Activated CD8-positive, alpha-beta T cell treated with anti-CD3 and anti-CD28 coated beads for 36 hours (primary cell): ENCODE measurements at regions not wholly inside any gene's neighbourhood (a gene's known extent, or its start where the extent isn't known, plus 50 kb on each side); places are given as distances from the start of the nearest gene placed in this dataset.
"Not testable (repeated sequence)": the region's sequence is repeated elsewhere in the genome, so short reads cannot be mapped to it uniquely, and the experiment has no call there.

ENCODE experiments used
- ATAC-seq: fragments of 200-7000 bp; cut with Tn5 transposase; one replicate; pipeline ENCODE4 v1.10.0; 2021; ENCODE audit warnings: mild to moderate bottlenecking, moderate library complexity
- CTCF ChIA-PET: fragments of 350-600 bp; sonication (Branson Sonifier 250); formaldehyde crosslinking; loops from one replicate; lab custom pipeline; 2021; ENCODE audit warnings: antibody characterized with exemption; lab: Charles Lee
- POLR2A ChIA-PET: fragments of 350-600 bp; sonication (Branson Sonifier 250); formaldehyde crosslinking; loops from one replicate; lab custom pipeline; 2021; ENCODE audit warnings: antibody characterized with exemption; lab: Charles Lee
- DNase-seq: peaks from one replicate; pipeline ENCODE4 v3.0.0-alpha.2; 2020
- H3K27ac Mint-ChIP-seq: one replicate; pipeline ENCODE4 v1.8.0; 2021; ENCODE audit warnings: mild to moderate bottlenecking, mixed read lengths
- H3K27me3 Mint-ChIP-seq: one replicate; pipeline ENCODE4 v1.8.0; 2021; ENCODE audit warnings: mixed read lengths
- H3K36me3 Mint-ChIP-seq: one replicate; pipeline ENCODE4 v1.8.0; 2021; ENCODE audit warnings: low read depth, mixed read lengths
- H3K4me1 Mint-ChIP-seq: one replicate; pipeline ENCODE4 v1.8.0; 2021; ENCODE audit warnings: low read depth, mixed read lengths
- H3K4me3 Mint-ChIP-seq: one replicate; pipeline ENCODE4 v1.8.0; 2021; ENCODE audit warnings: mild to moderate bottlenecking, moderate library complexity, mixed read lengths
- H3K9me3 Mint-ChIP-seq: one replicate; pipeline ENCODE4 v1.8.0; 2021; ENCODE audit warnings: mixed read lengths
- intact Hi-C: fragments of 100-400 bp; cut with micrococcal nuclease; formaldehyde crosslinking; loops from one replicate; pipeline ENCODE4 v1.10.0; 2022
- TF ChIP-seq, protein P1 (sequence below): fragments of 200-600 bp; IDR thresholded peaks from one replicate; pipeline ENCODE4 v1.8.0; 2022; ENCODE audit warnings: antibody characterized with exemption, mild to moderate bottlenecking

DNA sequence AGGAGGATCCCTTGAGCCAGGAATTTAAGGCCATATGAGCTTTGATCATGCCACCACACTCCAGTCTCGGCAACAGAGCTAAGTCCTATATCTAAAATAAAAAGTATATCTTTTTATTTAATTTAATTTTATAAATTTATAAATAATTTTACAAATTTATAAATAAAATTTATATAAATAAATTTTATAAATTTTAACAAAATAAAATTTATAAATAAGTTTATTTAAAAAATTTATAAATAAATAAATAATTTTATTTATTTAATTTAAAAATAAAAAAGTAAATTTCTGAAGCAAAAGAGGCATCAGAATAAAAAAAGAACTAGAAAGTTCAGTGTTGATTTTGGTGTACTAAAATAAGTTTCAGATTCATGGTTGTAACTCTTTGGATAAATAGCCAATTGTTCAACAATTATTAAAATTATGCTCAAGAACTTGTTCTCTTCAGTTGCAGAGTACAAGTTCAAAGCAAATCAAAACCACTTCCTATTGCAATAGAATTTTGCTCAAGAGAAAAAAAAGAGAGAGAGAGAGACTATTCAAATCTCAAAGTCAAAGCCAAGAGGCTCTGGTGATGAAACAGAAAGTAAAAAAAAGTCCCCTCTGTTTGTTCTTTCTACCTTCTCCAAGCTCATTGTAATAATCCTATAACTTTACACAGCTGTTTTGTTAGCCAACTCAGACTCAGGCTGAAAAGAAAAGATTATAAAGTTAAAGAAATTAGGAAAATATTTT is 547.5 kb upstream of the ADGRB3 start:
- no peak overlapping the region for H3K4me3 Mint-ChIP-seq
- no peaks in the 10 kb centered on the region for H3K4me1 Mint-ChIP-seq
- H3K27ac Mint-ChIP-seq, result no peak overlapping the region
- peaks cover 12% of the 10 kb centered on the region for H3K9me3 Mint-ChIP-seq
- POLR2A ChIA-PET, result no interaction called here
- intact Hi-C loops, result no loop called here
- no peaks in the 10 kb centered on the region for H3K36me3 Mint-ChIP-seq
- TF ChIP-seq, protein P1, sequence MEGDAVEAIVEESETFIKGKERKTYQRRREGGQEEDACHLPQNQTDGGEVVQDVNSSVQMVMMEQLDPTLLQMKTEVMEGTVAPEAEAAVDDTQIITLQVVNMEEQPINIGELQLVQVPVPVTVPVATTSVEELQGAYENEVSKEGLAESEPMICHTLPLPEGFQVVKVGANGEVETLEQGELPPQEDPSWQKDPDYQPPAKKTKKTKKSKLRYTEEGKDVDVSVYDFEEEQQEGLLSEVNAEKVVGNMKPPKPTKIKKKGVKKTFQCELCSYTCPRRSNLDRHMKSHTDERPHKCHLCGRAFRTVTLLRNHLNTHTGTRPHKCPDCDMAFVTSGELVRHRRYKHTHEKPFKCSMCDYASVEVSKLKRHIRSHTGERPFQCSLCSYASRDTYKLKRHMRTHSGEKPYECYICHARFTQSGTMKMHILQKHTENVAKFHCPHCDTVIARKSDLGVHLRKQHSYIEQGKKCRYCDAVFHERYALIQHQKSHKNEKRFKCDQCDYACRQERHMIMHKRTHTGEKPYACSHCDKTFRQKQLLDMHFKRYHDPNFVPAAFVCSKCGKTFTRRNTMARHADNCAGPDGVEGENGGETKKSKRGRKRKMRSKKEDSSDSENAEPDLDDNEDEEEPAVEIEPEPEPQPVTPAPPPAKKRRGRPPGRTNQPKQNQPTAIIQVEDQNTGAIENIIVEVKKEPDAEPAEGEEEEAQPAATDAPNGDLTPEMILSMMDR, result no peak
- DNase-seq (no peak), ATAC-seq (no peak)
- CTCF ChIA-PET, result interaction anchor here (1.0 to 1.2 kb wide), 2 partner anchors 22 to 27 kb away, joined by 3 read pairs; no protein-coding TSS in a partner anchor
- H3K27me3 Mint-ChIP-seq, result no peaks in the 10 kb centered on the region

DNA sequence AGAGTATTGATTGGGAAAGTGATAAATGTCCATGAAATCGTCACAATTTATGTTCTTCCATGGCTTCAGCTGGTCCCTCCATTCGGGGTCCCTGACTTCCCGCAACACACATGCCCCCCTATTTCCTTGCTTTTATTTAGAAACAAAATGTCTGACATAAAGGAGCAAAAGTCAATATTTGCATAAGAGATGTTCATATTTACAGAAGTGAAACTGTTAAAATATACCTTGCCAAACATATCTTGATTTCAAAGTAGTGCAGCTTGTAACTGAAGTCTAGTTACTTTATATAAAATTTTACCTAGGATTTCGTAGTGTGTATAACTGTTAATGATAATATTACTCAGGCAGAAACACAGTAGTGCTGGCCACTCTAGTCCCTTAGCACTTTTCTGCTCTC is 548.9 kb upstream of the ADGRB3 start:
- no peaks in the 10 kb centered on the region for H3K4me1 Mint-ChIP-seq
- no peaks in the 10 kb centered on the region for H3K36me3 Mint-ChIP-seq
- DNase-seq (no peak), ATAC-seq (no peak)
- intact Hi-C loops, result no loop called here
- TF ChIP-seq, protein P1, result no peak
- H3K4me3 Mint-ChIP-seq, result no peak overlapping the region
- H3K9me3 Mint-ChIP-seq, result peaks cover 10% of the 10 kb centered on the region
- ChIA-PET CTCF (no interaction called here), POLR2A (no interaction called here)
- no peak overlapping the region for H3K27ac Mint-ChIP-seq
- no peaks in the 10 kb centered on the region for H3K27me3 Mint-ChIP-seq

DNA sequence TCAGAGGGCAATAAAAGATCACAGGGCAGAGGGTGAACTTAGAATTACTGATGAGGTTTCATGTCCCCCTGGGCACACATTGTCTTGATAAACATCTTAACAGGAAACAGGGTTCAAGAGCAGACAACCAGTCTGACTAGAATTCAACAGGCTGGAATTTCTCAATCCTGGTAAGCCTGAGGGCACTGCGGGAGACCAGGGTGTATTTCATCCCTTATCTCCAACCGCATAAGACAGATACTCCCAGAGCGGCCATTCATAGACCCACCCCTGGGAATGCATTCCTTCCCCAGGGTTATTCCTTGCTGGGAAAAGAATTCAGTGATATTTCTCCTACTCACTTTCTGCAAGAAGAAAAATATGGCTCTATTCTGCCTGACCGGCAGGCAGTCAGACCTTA is 549.5 kb upstream of the ADGRB3 start:
- ATAC-seq, CTCF ChIA-PET, H3K4me1 Mint-ChIP-seq, H3K9me3 Mint-ChIP-seq, H3K27me3 Mint-ChIP-seq, POLR2A ChIA-PET, intact Hi-C loops, H3K27ac Mint-ChIP-seq, H3K36me3 Mint-ChIP-seq, DNase-seq, H3K4me3 Mint-ChIP-seq: not testable (repeated sequence)

DNA sequence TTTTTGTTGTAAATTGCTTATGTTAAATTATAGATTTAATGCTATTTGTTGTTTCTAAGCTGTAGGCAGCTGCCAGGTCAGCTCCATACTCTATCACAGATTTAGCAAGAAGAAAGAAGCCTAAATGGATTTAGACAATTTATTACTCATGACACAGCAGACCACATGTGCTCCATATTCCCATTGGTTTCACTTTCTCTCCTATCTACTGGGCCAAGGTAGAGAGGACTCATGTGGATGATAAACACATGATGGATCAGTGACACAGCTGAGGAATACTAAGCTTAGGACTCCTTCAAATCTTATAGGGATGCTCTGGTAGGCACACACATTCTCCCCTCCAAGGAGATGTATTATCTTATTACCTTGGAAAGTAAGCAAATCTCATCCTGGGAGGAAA is 553.0 kb upstream of the ADGRB3 start:
- DNase-seq, result no peak
- ATAC-seq, result no peak
- H3K4me3 Mint-ChIP-seq, result no peak overlapping the region
- H3K36me3 Mint-ChIP-seq, result no peaks in the 10 kb centered on the region
- POLR2A ChIA-PET, result no interaction called here
- intact Hi-C loops, result no loop called here
- TF ChIP-seq, protein P1, result no peak
- no peak overlapping the region for H3K27ac Mint-ChIP-seq
- H3K9me3 Mint-ChIP-seq, result peaks cover 12% of the 10 kb centered on the region
- no peaks in the 10 kb centered on the region for H3K4me1 Mint-ChIP-seq
- no peaks in the 10 kb centered on the region for H3K27me3 Mint-ChIP-seq
- CTCF ChIA-PET, result no interaction called here

DNA sequence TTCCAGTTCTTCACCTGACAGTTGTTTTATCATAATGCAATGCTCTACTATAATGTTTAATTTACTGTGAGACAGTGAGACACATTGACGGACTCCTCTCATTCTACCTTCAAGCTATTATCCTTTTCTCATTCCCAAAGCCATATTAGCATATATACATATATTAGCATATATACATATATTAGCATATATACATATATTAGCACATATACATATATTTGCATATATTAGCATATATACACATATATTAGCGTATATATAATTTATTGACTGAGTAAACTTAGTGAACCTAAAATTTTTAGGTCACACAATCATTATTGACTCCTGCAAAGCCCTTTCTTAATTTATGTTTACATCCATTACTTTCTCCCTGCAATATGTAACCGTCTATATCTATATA is 555.0 kb upstream of the ADGRB3 start:
- Mint-ChIP-seq H3K27ac (no peak overlapping the region), H3K9me3 (peaks cover 8% of the 10 kb centered on the region), H3K27me3 (no peaks in the 10 kb centered on the region), H3K36me3 (no peaks in the 10 kb centered on the region), H3K4me1 (no peaks in the 10 kb centered on the region), H3K4me3 (no peak overlapping the region)
- ATAC-seq (no peak), DNase-seq (no peak)
- ChIA-PET POLR2A (no interaction called here), CTCF (no interaction called here)
- intact Hi-C loops, result no loop called here
- TF ChIP-seq, protein P1, result no peak
